ENCODE measurements at regions not wholly inside any gene's neighbourhood (a gene's known extent, or its start where the extent isn't known, plus 50 kb on each side); places are given as distances from the start of the nearest gene placed in this dataset.

DNA sequence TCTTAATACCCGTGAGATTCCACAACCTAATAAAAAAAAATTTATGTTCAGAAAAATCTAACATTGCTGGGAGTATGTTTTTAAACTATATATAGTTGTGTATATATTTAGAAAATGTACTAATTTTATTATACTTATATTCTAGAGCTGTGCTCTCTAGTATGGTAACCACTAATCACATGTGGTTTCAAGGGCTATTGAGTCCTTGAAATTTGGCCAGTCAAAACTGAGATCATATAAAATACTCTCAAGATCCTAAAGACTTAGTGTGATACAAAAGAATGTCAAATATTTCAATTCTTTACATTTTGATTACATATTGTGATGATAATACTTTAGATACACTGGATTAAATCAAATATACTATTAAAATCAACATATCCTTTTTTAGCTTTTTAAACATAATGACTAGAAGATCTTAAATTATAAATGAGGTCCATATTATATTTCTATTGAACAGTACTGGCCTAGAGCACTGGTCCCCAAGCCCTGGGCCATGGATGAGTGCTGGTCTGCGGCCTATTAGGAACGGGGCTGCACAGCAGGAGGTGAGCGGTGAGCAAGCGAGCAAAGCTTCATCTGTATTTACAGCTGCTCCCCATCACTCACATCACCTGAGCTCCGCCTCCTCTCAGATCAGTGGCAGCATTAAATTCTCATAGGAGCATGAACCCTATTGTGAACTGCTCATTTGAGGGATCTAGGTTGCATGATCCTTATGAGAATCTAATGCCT, 176.5 kb upstream of the NBEA start:
- H3K4me3 ChIP-seq (ENCODE audit: control insufficient read depth, low read depth, low read length) = no peak overlapping the region
- no peak for DNase-seq (ENCODE audit: low read depth)
- no peak for TF ChIP-seq CTCF (conservative IDR thresholded peaks at IDR 0.05; ENCODE audit: control insufficient read depth, insufficient read depth, low read depth, low read length)

DNA sequence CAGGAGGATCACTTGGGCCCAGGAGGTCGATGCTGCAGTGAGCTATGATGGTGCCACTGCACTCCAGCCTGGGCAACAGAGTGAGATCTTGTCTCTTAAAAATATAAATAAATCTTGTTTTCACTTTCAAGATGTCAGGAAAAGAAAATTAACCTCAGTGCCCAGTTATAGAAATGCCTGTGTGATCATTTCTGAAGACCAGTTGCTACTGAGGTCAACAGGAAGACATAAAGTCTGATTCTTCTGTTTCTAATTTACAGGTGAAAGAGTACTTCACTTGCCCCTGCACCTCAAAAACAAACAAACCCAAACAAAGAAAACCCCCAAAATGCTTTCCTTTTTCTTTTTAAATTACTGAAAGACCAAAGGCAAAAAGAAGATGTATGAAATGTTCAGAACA, 174.3 kb upstream of the NBEA start:
- no peak for DNase-seq (ENCODE audit: low read depth)
- no peak overlapping the region for H3K4me3 ChIP-seq (ENCODE audit: control insufficient read depth, low read depth, low read length)
- TF ChIP-seq CTCF (conservative IDR thresholded peaks at IDR 0.05; ENCODE audit: control insufficient read depth, insufficient read depth, low read depth, low read length) = no peak

- DNase-seq (ENCODE audit: low read depth) = no peak
- no peak overlapping the region for H3K4me3 ChIP-seq (ENCODE audit: control insufficient read depth, low read depth, low read length)
- TF ChIP-seq CTCF (conservative IDR thresholded peaks at IDR 0.05; ENCODE audit: control insufficient read depth, insufficient read depth, low read depth, low read length) = no peak
Measured at GRCh38 chr13:34772206-34772605, 169.9 kb upstream of the NBEA start.

- H3K4me3 ChIP-seq (ENCODE audit: control insufficient read depth, low read depth, low read length) = no peak overlapping the region
- no peak for TF ChIP-seq CTCF (conservative IDR thresholded peaks at IDR 0.05; ENCODE audit: control insufficient read depth, insufficient read depth, low read depth, low read length)
Measured at GRCh38 chr13:34772881-34773280, 169.2 kb upstream of the NBEA start.

DNA sequence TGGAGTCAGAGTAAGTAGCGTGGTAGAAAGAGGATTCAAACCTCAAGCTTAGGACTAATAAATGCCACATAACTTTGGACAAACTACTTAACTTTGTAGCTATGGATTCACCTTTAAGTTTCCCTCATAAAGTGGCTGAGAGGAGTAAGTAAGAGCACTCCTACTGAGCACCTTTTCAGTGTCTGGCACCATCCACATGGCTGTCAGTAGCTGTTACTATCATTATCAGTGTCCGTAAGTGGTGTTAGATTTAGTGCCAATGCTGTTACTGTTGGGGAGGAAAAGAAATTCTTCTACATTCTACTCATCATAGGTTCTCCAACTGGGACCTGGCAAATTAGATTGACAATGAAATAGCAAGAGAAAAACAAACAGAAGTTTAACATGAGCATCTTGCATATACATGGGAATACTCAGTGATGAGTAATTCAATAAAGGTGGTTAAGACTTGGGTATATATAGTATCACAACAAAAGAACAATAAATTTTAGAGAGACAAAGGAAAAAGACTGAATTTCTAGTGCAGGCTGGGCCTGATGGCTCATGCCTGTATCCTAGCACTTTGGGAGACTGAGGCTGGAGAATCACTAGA, 165.6 kb upstream of the NBEA start:
- no peak for TF ChIP-seq CTCF (conservative IDR thresholded peaks at IDR 0.05; ENCODE audit: control insufficient read depth, insufficient read depth, low read depth, low read length)
- DNase-seq (ENCODE audit: low read depth) = no peak
- H3K4me3 ChIP-seq (ENCODE audit: control insufficient read depth, low read depth, low read length) = no peak overlapping the region

More at GRCh38 chr13:34772881-34773280, 169.2 kb upstream of the NBEA start:
- DNase-seq (ENCODE audit: low read depth) = no peak

GRCh38 chr13:34777089-34777913, 164.8 kb upstream of the NBEA start:
- DNase-seq (ENCODE audit: low read depth) = no peak
- no peak overlapping the region for H3K4me3 ChIP-seq (ENCODE audit: control insufficient read depth, low read depth, low read length)
- TF ChIP-seq CTCF (conservative IDR thresholded peaks at IDR 0.05; ENCODE audit: control insufficient read depth, insufficient read depth, low read depth, low read length) = no peak
